ENCODE measurements at regions not wholly inside any gene's neighbourhood (a gene's known extent, or its start where the extent isn't known, plus 50 kb on each side); places are given as distances from the start of the nearest gene placed in this dataset.

DNA sequence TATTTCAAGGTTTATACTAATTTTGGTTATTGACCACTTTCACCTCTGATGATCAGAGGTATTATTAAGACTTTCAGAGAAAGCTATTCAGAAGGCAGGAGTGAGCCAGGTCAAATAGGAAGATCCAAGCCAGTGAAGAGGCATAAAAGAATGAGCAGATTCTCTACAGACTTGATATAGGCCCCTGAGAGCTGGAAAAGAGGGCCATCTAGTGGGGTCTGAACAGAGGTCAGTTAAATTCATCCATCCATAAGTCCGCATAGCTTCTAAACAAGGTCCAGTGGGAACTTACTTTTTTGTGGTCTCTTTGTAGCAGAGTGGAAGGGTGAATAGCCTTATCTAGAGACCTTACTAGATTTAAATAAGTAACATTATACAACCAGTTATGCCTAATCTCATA, 126.6 kb upstream of the UFM1 start:
- TF ChIP-seq, protein P1, sequence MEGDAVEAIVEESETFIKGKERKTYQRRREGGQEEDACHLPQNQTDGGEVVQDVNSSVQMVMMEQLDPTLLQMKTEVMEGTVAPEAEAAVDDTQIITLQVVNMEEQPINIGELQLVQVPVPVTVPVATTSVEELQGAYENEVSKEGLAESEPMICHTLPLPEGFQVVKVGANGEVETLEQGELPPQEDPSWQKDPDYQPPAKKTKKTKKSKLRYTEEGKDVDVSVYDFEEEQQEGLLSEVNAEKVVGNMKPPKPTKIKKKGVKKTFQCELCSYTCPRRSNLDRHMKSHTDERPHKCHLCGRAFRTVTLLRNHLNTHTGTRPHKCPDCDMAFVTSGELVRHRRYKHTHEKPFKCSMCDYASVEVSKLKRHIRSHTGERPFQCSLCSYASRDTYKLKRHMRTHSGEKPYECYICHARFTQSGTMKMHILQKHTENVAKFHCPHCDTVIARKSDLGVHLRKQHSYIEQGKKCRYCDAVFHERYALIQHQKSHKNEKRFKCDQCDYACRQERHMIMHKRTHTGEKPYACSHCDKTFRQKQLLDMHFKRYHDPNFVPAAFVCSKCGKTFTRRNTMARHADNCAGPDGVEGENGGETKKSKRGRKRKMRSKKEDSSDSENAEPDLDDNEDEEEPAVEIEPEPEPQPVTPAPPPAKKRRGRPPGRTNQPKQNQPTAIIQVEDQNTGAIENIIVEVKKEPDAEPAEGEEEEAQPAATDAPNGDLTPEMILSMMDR (IDR thresholded peaks at IDR 0.05), result no peak
- TF ChIP-seq POLR2A (IDR thresholded peaks at IDR 0.05), result no peak

Data from transverse colon (tissue), 3 donors.